Skeletal muscle tissue (tissue), 3 donors: ENCODE measurements at regions not wholly inside any gene's neighbourhood (a gene's known extent, or its start where the extent isn't known, plus 50 kb on each side); places are given as distances from the start of the nearest gene placed in this dataset.

ENCODE experiments used
- H3K27ac ChIP-seq: one replicate; pipeline ENCODE4 v1.7.0; 2013; ENCODE audit warnings: mild to moderate bottlenecking, low read depth, low read length, inconsistent platforms
- H3K27me3 ChIP-seq, 3 donors: one replicate each; pipeline ENCODE4 v1.7.0; 2013; ENCODE audit warnings: low read length in 3 of 3; ENCODE audit not compliant: control insufficient read depth in 3 of 3, insufficient read depth in 3 of 3
- H3K36me3 ChIP-seq, 3 donors: one replicate each; pipeline ENCODE4 v1.7.0; 2013; ENCODE audit warnings: low read length in 3 of 3; ENCODE audit not compliant: control insufficient read depth in 3 of 3, insufficient read depth in 3 of 3
- H3K4me1 ChIP-seq, 3 donors: one replicate each; pipeline ENCODE4 v1.7.0; 2013; ENCODE audit warnings: low read length in 3 of 3, mild to moderate bottlenecking in 3 of 3; ENCODE audit not compliant: control insufficient read depth in 3 of 3, insufficient read depth in 3 of 3
- H3K4me3 ChIP-seq, 3 donors: one replicate each; pipeline ENCODE4 v1.7.0; 2013; ENCODE audit warnings: low read length in 3 of 3
- H3K9ac ChIP-seq, 3 donors: one replicate each; pipeline ENCODE4 v1.7.0; 2013; ENCODE audit warnings: low read length in 3 of 3, mild to moderate bottlenecking in 3 of 3, moderate library complexity in 2 of 3, low read depth in 1 of 3
- H3K9me3 ChIP-seq, 3 donors: one replicate each; pipeline ENCODE4 v1.7.0; 2013; ENCODE audit warnings: low read length in 3 of 3; ENCODE audit not compliant: control insufficient read depth in 3 of 3
- donor health status: Osteomylitis.

DNA sequence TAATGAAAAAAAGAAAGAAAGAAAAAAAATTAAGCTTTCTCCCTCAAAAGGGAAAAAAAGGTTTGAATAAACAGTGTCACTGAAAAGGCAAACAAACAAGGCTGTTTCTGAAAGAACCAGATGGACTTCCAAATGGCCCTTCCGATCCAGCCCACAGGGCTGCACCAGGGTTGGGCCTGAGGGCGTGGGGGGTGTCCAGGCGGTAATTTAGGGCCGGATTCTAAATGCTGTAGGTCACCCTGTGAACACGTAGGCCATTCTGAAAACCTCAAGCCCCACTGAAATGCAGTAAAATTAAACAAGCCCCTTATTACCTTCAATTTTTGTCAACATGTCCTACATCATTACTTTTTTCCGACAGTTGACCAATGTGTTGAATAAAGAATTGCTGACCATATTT lies 132.1 kb downstream of the HSD17B3 start:
- H3K9ac ChIP-seq = no peak overlapping the region
- no peaks in the 10 kb centered on the region for H3K4me1 ChIP-seq
- no peak overlapping the region for H3K27ac ChIP-seq
- no peaks in the 10 kb centered on the region for H3K36me3 ChIP-seq
- no peaks in the 10 kb centered on the region for H3K9me3 ChIP-seq
- H3K4me3 ChIP-seq = no peak overlapping the region
- H3K27me3 ChIP-seq = peaks cover 3 to 13% (median 9%) of the 10 kb centered on the region in 3 donors

DNA sequence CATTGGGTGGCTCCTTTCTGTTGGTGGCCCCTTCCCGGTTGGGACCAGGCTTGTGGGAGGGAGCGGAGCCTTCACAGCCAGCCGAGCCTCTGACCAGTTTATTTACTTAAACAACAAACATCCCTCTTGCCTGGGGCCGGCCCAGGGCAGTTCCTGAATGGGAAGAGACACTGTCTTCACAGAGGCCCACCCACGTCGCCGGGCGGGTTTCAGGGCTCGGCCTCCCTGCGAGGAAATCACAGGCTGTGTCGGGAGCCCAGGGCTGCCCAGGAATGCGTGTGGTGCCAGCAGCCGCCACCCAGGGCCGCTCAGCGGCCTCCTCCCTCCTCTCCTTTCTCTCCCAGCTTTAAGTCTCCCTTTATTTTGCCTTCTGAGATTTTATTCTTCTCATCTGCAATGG lies 132.5 kb downstream of the HSD17B3 start:
- no peaks in the 10 kb centered on the region for H3K36me3 ChIP-seq
- H3K4me3 ChIP-seq = no peak overlapping the region
- H3K27ac ChIP-seq = no peak overlapping the region
- H3K27me3 ChIP-seq = peaks cover 3 to 11% (median 11%) of the 10 kb centered on the region in 3 donors
- H3K9me3 ChIP-seq = no peaks in the 10 kb centered on the region
- no peak overlapping the region for H3K9ac ChIP-seq
- H3K4me1 ChIP-seq = no peaks in the 10 kb centered on the region

DNA sequence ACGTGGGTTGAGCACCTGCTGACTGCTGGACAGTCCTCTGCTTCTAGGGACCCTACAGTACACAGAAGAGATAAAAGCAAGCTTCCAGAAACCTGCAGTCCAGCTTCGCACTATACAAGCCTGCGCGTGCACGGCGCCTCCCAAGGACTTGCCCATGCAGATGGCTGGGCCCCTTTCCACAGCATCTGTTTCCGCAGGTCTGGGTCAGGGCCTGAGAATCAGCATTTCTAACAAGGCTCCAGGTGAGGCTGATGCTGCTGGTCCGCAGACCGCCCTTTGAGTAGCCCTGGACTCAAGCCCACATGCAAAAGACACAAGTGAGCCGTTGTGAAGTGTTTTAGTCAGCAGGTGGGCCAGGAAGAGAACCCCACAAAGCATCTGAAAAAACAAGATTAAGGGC lies 133.1 kb downstream of the HSD17B3 start:
- no peaks in the 10 kb centered on the region for H3K4me1 ChIP-seq
- H3K27me3 ChIP-seq = peaks cover 3 to 15% (median 5%) of the 10 kb centered on the region in 3 donors
- no peaks in the 10 kb centered on the region for H3K9me3 ChIP-seq
- no peaks in the 10 kb centered on the region for H3K36me3 ChIP-seq
- H3K4me3 ChIP-seq = no peak overlapping the region
- H3K9ac ChIP-seq = no peak overlapping the region
- H3K27ac ChIP-seq = no peak overlapping the region

DNA sequence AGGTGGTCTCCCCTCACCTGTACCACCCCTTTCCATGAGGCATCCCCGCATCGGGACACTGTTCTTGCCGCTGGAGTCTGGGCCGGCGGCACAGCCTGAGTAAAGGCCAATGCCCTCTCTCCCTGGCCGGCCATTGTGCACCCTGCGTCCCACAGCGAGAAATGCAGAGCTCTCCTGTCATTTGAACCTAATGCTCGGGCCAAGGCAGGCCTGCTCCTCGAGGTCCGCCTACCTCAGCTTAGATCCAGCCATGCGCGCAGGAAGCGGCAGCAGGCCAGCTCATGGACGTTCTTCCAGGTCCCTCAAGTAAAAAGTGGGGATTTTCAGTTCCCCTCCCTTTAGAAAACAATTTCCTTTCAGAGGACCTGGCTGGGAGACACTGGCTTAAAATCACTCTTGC lies 135.0 kb downstream of the HSD17B3 start:
- Histone ChIP-seq H3K27me3 (peaks cover 0 to 13% (median 5%) of the 10 kb centered on the region in 3 donors), H3K9ac (no peak overlapping the region), H3K36me3 (no peaks in the 10 kb centered on the region), H3K9me3 (no peaks in the 10 kb centered on the region), H3K27ac (no peak overlapping the region), H3K4me1 (no peaks in the 10 kb centered on the region), H3K4me3 (no peak overlapping the region)

DNA sequence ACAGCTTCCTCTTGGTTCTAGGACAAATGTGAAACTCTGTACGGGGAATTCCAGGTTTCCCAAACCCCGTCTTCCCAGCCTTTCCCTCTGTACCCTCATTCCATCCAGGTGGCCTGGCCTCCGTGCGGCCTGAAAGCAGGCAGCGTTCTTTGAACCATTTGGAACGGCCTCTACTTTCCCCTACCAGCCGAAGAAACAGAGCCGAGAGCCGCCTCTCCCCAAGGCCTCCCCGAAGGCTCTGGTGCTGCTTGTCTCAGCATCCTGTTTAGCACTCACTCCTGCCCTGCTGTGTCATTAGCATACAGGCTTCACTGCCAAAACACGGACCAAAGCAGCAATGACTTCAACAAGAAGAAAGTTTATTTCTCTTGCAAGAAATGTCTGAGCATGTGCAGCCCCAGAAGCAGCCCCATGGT lies 137.7 kb downstream of the HSD17B3 start:
- Histone ChIP-seq H3K27me3 (peaks cover 0 to 13% (median 5%) of the 10 kb centered on the region in 3 donors), H3K9me3 (peaks cover 0 to 2% (median 0%) of the 10 kb centered on the region in 3 donors), H3K36me3 (no peaks in the 10 kb centered on the region), H3K9ac (no peak overlapping the region), H3K4me3 (no peak overlapping the region), H3K27ac (no peak overlapping the region), H3K4me1 (no peaks in the 10 kb centered on the region)

DNA sequence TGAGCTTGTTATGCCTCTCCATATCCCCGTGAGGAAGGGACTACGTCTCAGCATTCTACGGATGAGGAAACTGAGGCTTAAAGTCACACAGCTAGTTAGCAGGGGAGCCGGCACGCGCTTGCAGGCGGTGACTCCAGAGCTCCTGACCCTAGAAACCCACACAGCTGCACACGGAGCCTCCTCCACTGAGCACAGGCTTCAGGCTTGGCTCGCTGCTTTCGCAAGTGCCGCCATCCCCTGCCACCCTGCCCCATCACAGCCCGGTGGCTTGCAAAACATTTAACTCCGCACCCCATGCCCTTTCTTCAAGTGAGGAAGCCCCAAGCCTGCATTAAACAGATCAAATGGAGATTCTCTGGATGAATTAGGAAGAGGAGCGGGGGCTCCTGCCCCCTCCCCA lies 138.3 kb downstream of the HSD17B3 start:
- H3K27me3 ChIP-seq = peaks cover 0 to 13% (median under 1%) of the 10 kb centered on the region in 3 donors
- no peaks in the 10 kb centered on the region for H3K4me1 ChIP-seq
- H3K9me3 ChIP-seq = peaks cover 0 to 2% (median 0%) of the 10 kb centered on the region in 3 donors
- no peak overlapping the region for H3K9ac ChIP-seq
- H3K4me3 ChIP-seq = no peak overlapping the region
- H3K27ac ChIP-seq = no peak overlapping the region
- no peaks in the 10 kb centered on the region for H3K36me3 ChIP-seq

DNA sequence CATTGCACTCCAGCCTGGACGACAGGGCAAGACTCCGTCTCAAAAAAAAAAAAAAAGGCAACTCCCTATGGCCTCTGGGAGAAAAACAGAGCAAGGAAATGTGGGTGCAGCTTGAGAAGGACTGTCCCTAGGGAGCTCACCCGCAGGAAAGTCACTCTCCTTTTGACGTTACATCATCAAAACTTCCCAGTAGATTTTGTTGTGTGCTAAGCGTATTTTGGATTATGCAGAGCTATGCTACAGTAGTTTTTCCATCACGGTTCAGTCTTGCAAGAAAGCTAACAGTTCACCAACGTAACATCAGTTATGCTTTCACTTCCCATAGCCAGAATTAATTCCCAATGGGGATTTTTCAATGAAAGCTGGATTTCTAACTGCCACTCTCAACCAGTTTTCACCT lies 138.8 kb downstream of the HSD17B3 start:
- Histone ChIP-seq H3K27ac (no peak overlapping the region), H3K27me3 (peaks cover 0 to 13% (median 0%) of the 10 kb centered on the region in 3 donors)

DNA sequence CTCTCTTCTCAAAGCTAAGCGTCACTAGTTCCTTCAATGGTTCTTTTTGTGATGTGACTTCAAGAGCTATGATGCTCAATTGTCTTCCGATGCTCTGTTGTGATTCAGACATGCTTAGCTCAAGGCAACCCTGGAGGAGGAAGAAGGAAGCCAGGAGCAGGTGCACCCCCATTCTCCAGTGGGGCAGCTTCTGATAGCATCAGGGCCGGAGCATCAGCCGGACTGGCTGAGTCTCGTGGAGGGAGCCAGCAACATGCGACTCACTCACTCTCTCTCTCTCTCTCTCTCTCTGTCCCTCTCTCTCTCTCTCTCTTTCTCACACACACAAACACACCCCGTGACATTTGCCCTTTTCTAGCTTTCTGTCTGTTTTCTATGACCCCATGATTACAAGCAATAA lies 140.2 kb downstream of the HSD17B3 start:
- no peak overlapping the region for H3K27ac ChIP-seq
- H3K27me3 ChIP-seq = peaks cover 0 to 11% (median 0%) of the 10 kb centered on the region in 3 donors
- peaks cover 0 to 2% (median 0%) of the 10 kb centered on the region in 3 donors for H3K9me3 ChIP-seq

More for the DNA sequence above, 138.8 kb downstream of the HSD17B3 start:
- Histone ChIP-seq H3K36me3 (no peaks in the 10 kb centered on the region), H3K9ac (no peak overlapping the region), H3K4me3 (no peak overlapping the region), H3K9me3 (peaks cover 0 to 2% (median 0%) of the 10 kb centered on the region in 3 donors), H3K4me1 (no peaks in the 10 kb centered on the region)

DNA sequence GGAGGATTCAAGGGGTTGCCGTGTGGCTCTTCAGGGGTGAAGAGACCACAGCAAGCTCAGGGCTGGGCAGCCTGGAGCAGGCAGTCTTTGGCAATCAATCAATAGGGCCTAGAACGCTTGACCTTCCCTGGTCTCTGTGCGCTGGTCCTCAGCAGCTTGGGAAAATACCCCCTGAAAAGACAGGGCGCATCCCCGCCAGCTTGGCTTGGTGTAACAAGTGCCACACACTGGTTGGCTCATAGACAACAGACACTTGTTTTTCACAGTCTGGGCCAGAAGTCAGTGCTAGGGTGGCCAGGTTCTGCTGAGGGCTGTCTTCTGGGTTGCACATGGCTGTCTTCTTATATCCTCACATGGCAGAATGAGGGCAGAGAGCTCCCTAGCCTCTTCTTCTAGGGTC lies 141.1 kb downstream of the HSD17B3 start:
- no peaks in the 10 kb centered on the region for H3K36me3 ChIP-seq
- peaks cover 0 to 2% (median 0%) of the 10 kb centered on the region in 3 donors for H3K9me3 ChIP-seq
- H3K4me3 ChIP-seq = no peak overlapping the region
- peaks cover 0 to 10% (median 0%) of the 10 kb centered on the region in 3 donors for H3K27me3 ChIP-seq
- H3K27ac ChIP-seq = no peak overlapping the region
- H3K4me1 ChIP-seq = peaks cover 0 to 4% (median 0%) of the 10 kb centered on the region in 3 donors
- no peak overlapping the region for H3K9ac ChIP-seq

More for the DNA sequence above, 140.2 kb downstream of the HSD17B3 start:
- H3K9ac ChIP-seq = no peak overlapping the region
- no peaks in the 10 kb centered on the region for H3K36me3 ChIP-seq
- H3K4me1 ChIP-seq = peaks cover 0 to under 1% (median 0%) of the 10 kb centered on the region in 3 donors
- H3K4me3 ChIP-seq = no peak overlapping the region

DNA sequence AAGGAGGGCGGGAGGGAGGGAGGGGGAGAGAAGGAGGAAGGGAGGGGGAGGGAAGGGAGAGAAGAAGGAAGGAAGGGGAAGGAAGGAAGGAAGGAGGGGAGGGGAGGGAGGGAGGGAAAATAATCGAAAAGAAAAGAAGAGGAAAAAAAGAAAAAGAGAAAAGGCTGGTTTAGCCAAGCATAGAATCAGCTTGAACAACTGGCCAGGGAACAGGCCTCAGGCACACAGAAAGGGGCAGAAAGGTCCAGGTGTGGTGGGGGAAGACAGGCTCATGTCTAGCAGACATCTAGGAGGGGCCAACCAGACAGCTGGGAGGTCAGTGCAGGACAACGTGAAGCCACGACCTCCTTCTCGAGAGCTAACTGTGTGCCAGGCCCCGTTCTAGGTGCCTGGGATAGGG lies 141.8 kb downstream of the HSD17B3 start:
- no peaks in the 10 kb centered on the region for H3K36me3 ChIP-seq
- H3K27ac ChIP-seq = no peak overlapping the region
- H3K4me3 ChIP-seq = no peak overlapping the region
- H3K4me1 ChIP-seq = peaks cover 0 to 4% (median 0%) of the 10 kb centered on the region in 3 donors
- H3K9me3 ChIP-seq = peaks cover 0 to 2% (median 0%) of the 10 kb centered on the region in 3 donors
- H3K9ac ChIP-seq = no peak overlapping the region
- peaks cover 0 to 10% (median 0%) of the 10 kb centered on the region in 3 donors for H3K27me3 ChIP-seq
